ENCODE measurements at regions not wholly inside any gene's neighbourhood (a gene's known extent, or its start where the extent isn't known, plus 50 kb on each side); places are given as distances from the start of the nearest gene placed in this dataset.
"Not testable (repeated sequence)": the region's sequence is repeated elsewhere in the genome, so short reads cannot be mapped to it uniquely, and the experiment has no call there.

DNA sequence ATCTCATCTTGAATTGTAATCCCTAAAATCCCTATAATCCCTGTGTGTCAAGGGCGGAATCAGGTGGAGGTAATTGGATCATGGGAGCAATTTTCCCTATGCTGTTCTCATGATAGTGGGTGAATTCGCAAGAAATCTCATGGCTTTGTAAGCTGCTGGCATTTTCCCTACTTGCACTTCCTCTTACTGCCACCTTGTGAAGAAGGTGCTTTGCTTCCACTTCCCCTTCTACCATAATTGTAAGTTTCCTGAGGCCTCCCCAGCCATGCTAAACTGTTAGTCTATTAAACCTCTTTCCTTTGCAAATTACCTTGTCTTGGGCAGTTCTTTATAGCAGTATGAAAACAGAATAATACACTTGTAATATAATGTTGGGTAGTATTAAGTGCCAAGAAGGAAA lies 1087.4 kb upstream of the SLIT2 start:
- no peak for DNase-seq (ENCODE audit: low read depth)
- no peak overlapping the region for H3K4me3 ChIP-seq (ENCODE audit: control insufficient read depth, low read depth, low read length)
- TF ChIP-seq, protein P1, sequence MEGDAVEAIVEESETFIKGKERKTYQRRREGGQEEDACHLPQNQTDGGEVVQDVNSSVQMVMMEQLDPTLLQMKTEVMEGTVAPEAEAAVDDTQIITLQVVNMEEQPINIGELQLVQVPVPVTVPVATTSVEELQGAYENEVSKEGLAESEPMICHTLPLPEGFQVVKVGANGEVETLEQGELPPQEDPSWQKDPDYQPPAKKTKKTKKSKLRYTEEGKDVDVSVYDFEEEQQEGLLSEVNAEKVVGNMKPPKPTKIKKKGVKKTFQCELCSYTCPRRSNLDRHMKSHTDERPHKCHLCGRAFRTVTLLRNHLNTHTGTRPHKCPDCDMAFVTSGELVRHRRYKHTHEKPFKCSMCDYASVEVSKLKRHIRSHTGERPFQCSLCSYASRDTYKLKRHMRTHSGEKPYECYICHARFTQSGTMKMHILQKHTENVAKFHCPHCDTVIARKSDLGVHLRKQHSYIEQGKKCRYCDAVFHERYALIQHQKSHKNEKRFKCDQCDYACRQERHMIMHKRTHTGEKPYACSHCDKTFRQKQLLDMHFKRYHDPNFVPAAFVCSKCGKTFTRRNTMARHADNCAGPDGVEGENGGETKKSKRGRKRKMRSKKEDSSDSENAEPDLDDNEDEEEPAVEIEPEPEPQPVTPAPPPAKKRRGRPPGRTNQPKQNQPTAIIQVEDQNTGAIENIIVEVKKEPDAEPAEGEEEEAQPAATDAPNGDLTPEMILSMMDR (conservative IDR thresholded peaks at IDR 0.05; ENCODE audit: control insufficient read depth, insufficient read depth, low read depth, low read length) = no peak

DNA sequence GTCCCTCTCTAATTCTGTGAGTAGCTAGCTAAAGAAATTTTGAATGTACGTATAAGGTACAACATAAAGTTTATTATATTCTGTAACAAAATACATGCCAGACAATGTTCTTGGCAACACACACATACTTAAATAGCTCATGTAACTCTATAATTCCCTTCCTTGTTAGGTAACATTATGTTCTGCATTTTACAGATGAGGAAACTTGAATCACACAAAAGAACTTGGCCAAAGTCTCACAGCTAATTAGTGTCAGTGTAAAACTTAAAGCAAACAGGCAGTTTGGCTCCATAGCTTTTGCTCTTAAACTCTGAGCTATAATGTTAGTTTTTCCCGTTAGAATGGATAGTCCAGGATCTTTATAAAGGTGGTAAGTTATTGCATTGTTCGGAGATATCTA lies 1091.8 kb upstream of the SLIT2 start:
- no peak for DNase-seq (ENCODE audit: low read depth)
- H3K4me3 ChIP-seq (ENCODE audit: control insufficient read depth, low read depth, low read length) = no peak overlapping the region
- TF ChIP-seq, protein P1 (conservative IDR thresholded peaks at IDR 0.05; ENCODE audit: control insufficient read depth, insufficient read depth, low read depth, low read length) = no peak

DNA sequence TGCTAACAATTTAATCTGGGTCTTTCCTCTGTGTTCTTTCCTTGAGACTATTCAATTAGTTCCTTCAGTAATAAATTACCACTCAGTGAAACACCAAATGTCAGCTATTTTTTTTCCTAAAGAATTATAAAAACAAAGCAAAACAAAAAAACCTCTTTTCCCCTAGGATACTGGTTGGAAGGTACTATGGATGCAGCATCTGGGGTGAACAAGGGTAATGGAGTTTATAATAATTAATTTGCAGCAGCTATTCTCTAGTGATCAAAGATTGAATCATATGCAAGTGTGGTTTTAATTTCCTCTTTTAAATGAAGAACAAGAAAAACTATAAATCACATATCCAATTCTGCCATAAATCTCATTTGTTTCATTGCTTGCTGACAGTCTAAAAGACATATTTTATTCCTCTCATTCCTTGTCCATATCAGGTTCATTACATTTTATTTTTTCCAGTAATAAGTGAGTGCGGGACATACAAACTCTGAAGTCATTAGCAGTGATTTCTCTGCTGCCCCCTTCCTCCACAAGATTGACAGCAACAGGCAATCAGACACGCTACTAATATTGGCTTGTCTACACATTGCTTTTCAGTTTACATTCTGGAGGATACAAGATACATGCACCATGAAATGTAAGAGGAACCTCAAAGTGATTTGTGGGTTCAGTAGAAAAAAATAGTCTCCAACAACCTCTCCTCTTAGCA lies 1093.4 kb upstream of the SLIT2 start:
- TF ChIP-seq, protein P1 (conservative IDR thresholded peaks at IDR 0.05; ENCODE audit: control insufficient read depth, insufficient read depth, low read depth, low read length) = no peak
- DNase-seq (ENCODE audit: low read depth) = no peak
- H3K4me3 ChIP-seq (ENCODE audit: control insufficient read depth, low read depth, low read length) = no peak overlapping the region

DNA sequence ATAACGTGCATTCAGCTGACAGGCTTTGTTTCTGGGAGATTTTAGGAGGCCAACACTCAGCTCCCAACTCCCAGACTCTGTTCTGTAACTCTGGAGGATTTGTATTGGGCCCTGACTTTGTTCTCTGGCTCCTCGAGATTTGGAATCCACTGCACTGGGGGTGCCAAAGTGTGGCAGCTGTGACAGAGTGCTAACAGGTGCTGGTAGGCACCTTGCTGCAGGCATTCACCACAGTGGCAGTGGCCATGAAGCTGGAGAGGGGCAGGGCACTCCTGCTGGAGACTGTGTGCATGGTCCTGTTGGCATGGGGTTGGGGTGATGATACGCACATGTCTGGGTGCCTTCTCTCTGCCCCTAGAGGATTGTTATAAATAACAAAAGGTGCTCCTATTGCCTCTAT lies 1094.9 kb upstream of the SLIT2 start:
- no peak overlapping the region for H3K4me3 ChIP-seq (ENCODE audit: control insufficient read depth, low read depth, low read length)
- no peak for DNase-seq (ENCODE audit: low read depth)
- TF ChIP-seq, protein P1 (conservative IDR thresholded peaks at IDR 0.05; ENCODE audit: control insufficient read depth, insufficient read depth, low read depth, low read length) = no peak

DNA sequence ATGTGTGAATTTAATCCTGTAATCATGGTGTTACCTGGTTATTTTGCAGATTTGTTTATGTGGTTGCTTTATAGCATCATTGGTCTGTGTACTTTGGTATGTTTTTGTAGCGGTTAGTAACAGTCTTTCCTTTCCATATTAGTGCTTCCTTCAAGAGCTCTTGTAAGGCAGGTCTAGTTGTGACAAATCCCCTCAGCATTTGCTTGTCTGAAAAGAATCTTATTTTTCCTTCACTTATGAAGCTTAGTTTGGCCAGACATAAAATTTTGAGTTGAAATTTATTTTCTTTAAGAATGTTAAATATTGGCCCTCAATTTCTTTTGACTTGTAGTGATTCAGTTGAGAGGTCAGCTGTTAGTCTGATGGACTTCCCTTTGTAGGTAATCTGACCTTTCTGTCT lies 1096.1 kb upstream of the SLIT2 start:
- no peak overlapping the region for H3K4me3 ChIP-seq (ENCODE audit: control insufficient read depth, low read depth, low read length)
- no peak for DNase-seq (ENCODE audit: low read depth)
- TF ChIP-seq, protein P1 (conservative IDR thresholded peaks at IDR 0.05; ENCODE audit: control insufficient read depth, insufficient read depth, low read depth, low read length) = no peak

DNA sequence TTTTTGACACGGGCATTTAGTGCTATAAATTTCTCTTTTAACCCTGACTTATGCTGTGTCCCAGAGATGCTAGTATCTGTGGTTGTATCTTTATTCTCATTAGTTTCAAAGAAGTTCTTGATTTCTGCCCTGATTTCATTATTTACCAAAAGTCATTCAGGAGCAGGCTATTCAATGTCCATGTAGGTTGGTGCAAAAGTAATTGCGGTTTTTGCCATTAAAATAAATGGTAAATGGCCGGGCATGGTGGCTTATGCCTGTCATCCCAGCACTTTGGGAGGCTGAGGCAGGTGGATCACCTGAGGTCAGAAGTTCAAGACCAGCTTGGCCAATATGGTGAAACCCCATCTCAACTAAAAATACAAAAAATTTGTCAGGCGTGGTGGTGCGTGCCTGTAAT lies 1097.4 kb upstream of the SLIT2 start:
- H3K4me3 ChIP-seq (ENCODE audit: control insufficient read depth, low read depth, low read length); DNase-seq (ENCODE audit: low read depth): not testable (repeated sequence)

DNA sequence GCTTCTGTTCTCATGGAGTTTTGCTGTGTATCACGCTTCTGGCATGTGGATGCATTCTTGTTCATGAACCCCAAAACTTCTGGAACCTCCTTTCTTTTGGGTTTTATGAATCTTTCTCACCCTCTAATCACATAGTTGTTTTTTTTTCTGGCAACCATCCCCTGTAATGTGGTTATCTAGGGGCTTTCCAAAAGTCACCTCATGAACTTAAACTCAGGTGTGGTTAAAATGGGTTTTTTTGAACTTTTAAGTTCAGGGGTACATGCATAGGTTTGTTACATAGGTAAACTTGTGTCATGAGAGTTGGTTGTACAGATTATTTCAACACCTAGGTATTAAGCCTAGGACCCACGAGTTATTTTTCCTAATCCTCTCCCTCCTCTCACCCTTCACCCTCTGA lies 1099.4 kb upstream of the SLIT2 start:
- TF ChIP-seq, protein P1 (conservative IDR thresholded peaks at IDR 0.05; ENCODE audit: control insufficient read depth, insufficient read depth, low read depth, low read length) = no peak
- DNase-seq (ENCODE audit: low read depth) = no peak
- no peak overlapping the region for H3K4me3 ChIP-seq (ENCODE audit: control insufficient read depth, low read depth, low read length)
